Hepatocyte (in vitro differentiated cells): ENCODE measurements at regions not wholly inside any gene's neighbourhood (a gene's known extent, or its start where the extent isn't known, plus 50 kb on each side); places are given as distances from the start of the nearest gene placed in this dataset.

ENCODE experiments used
- DNase-seq: peaks from one replicate; pipeline ENCODE4 v3.0.0-alpha.2; 2016; ENCODE audit warnings: low spot score
- H2AFZ ChIP-seq: fragments of 200-600 bp; sonication (generic); 2 replicates; pipeline ENCODE4 v1.6.0; 2016; ENCODE audit warnings: antibody characterized with exemption, mild to moderate bottlenecking
- H3K27ac ChIP-seq: fragments of 200-600 bp; sonication (generic); 2 replicates; pipeline ENCODE4 v1.5.1; 2016; ENCODE audit warnings: mild to moderate bottlenecking
- H3K27me3 ChIP-seq: fragments of 200-600 bp; sonication (generic); 2 replicates; pipeline ENCODE4 v1.6.1; 2016
- H3K36me3 ChIP-seq: fragments of 200-600 bp; sonication (generic); replicated peaks from 2 replicates; pipeline ENCODE4 v1.5.1; 2016; ENCODE audit warnings: low read depth; ENCODE audit not compliant: insufficient read depth
- H3K4me1 ChIP-seq: fragments of 200-600 bp; sonication (generic); 2 replicates; pipeline ENCODE4 v1.5.1; 2016; ENCODE audit warnings: mild to moderate bottlenecking, moderate library complexity; ENCODE audit not compliant: insufficient read depth
- H3K4me2 ChIP-seq: fragments of 200-600 bp; sonication (generic); 2 replicates; pipeline ENCODE4 v1.6.0; 2016
- H3K4me3 ChIP-seq: fragments of 200-600 bp; sonication (generic); 2 replicates; pipeline ENCODE4 v1.5.1; 2016; ENCODE audit warnings: mild to moderate bottlenecking
- H3K79me2 ChIP-seq: fragments of 200-600 bp; sonication (generic); 2 replicates; pipeline ENCODE4 v1.6.0; 2017; ENCODE audit warnings: mild to moderate bottlenecking
- H3K9me2 ChIP-seq: fragments of 200-600 bp; sonication (generic); replicated peaks from 2 replicates; pipeline ENCODE4 v1.6.0; 2017; ENCODE audit warnings: mild to moderate bottlenecking; ENCODE audit not compliant: insufficient read depth
- H3K9me3 ChIP-seq: fragments of 200-600 bp; sonication (generic); 2 replicates; pipeline ENCODE4 v1.5.1; 2016; ENCODE audit warnings: low read depth, mild to moderate bottlenecking
- H4K20me1 ChIP-seq: fragments of 200-600 bp; sonication (generic); 2 replicates; pipeline ENCODE4 v1.6.0; 2016; ENCODE audit warnings: mild to moderate bottlenecking; ENCODE audit not compliant: insufficient read depth, poor library complexity, severe bottlenecking
- EZH2 ChIP-seq: fragments of 200-600 bp; sonication (generic); IDR thresholded peaks from 2 replicates; pipeline ENCODE4 v1.6.1; 2016; ENCODE audit warnings: antibody characterized with exemption, mild to moderate bottlenecking, borderline replicate concordance
- EZH2phosphoT487 ChIP-seq: fragments of 200-600 bp; sonication (generic); IDR thresholded peaks from one replicate; pipeline ENCODE4 v1.6.1; 2018; ENCODE audit warnings: antibody characterized with exemption, mild to moderate bottlenecking, low read depth, moderate library complexity; ENCODE audit not compliant: unreplicated experiment, severe bottlenecking
- WGBS: methylation state at CpG from one replicate; pipeline ENCODE4 v1.1.6; 2016; ENCODE audit warnings: low lambda C conversion rate; ENCODE audit errors: missing lambda C conversion rate; 5-methylcytosine and 5-hydroxymethylcytosine counted together
- TF ChIP-seq, protein P1 (sequence below): fragments of 200-600 bp; sonication (generic); IDR thresholded peaks from 2 replicates; pipeline ENCODE4 v1.5.1; 2016; ENCODE audit warnings: antibody characterized with exemption, mild to moderate bottlenecking; ENCODE audit not compliant: poor library complexity

DNA sequence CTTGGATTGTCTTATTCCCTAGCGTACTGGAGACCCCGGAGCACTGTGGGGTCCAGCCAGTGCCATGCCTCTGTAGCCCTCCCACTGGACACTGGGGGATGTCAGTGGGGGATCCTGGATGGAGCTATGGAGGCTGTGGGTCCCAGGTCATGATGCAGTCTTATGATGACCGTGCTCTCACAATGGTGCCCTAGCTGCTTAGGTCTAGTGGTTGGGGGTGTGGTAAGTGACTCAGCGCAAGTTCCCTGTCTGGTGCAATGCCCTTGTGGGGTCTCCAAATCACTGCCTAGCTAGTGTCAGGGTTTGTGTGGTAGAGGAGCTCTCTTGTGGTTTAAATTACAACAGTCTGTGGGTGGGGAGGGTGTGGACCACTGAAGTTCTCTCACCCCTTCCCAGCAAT is 135.4 kb downstream of the CDC5L start:
- Histone ChIP-seq H2AFZ (no peak overlapping the region), H3K4me2 (no peak overlapping the region), H3K36me3 (no peaks in the 10 kb centered on the region), H3K4me3 (no peak overlapping the region), H3K9me2 (no peaks in the 10 kb centered on the region), H3K27ac (no peak overlapping the region), H3K9me3 (no peaks in the 10 kb centered on the region), H3K4me1 (no peaks in the 10 kb centered on the region), H3K27me3 (no peaks in the 10 kb centered on the region), H3K79me2 (no peaks in the 10 kb centered on the region), H4K20me1 (no peaks in the 10 kb centered on the region)
- DNase-seq = no peak
- TF ChIP-seq, protein P1, sequence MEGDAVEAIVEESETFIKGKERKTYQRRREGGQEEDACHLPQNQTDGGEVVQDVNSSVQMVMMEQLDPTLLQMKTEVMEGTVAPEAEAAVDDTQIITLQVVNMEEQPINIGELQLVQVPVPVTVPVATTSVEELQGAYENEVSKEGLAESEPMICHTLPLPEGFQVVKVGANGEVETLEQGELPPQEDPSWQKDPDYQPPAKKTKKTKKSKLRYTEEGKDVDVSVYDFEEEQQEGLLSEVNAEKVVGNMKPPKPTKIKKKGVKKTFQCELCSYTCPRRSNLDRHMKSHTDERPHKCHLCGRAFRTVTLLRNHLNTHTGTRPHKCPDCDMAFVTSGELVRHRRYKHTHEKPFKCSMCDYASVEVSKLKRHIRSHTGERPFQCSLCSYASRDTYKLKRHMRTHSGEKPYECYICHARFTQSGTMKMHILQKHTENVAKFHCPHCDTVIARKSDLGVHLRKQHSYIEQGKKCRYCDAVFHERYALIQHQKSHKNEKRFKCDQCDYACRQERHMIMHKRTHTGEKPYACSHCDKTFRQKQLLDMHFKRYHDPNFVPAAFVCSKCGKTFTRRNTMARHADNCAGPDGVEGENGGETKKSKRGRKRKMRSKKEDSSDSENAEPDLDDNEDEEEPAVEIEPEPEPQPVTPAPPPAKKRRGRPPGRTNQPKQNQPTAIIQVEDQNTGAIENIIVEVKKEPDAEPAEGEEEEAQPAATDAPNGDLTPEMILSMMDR = no peak
- TF ChIP-seq EZH2 (no peak), EZH2phosphoT487 (no peak)
- 96% methylated on average over 4 of the region's 4 CpGs for WGBS

DNA sequence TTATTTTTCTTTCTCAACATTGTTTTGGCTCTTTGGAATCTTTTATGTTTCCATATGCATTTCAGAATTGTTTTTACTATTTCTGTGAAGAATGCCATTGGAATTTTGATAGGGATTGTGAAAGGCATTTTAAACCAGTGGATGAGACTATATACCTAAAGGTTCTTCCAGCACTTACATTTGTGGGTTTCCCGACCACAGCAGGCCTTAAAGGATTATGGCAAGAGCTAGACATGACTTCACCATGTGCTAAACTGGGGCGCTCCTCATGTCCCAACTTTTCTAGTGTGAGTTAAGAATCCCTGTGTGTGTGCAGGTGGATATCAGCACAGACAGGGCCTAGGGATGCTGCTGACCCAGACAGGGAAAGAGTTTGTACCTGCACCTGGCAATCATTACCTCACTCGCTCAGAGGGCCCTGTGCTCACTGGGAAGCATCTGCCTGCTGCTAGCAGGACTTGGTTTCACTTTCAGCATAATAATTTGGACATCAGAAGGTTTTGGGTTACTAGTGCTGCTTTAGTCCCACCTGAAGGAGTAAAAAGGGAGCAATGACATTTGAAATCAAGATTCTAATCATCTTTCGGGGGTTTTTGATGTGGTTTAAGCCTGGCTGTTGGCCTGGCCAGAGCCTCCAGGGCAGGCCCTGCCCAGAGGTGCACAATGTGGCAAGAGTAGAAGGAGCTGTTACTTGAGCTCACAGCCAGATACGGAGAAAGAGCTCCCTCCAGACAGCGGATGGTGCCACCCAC is 137.1 kb downstream of the CDC5L start:
- Histone ChIP-seq H3K4me2 (no peak overlapping the region), H3K79me2 (no peaks in the 10 kb centered on the region), H3K4me1 (no peaks in the 10 kb centered on the region), H3K9me3 (no peaks in the 10 kb centered on the region), H3K27me3 (no peaks in the 10 kb centered on the region), H3K27ac (no peak overlapping the region), H3K4me3 (no peak overlapping the region), H3K9me2 (no peaks in the 10 kb centered on the region), H2AFZ (no peak overlapping the region), H4K20me1 (no peaks in the 10 kb centered on the region), H3K36me3 (no peaks in the 10 kb centered on the region)
- 93% methylated on average over 6 of the region's 6 CpGs for WGBS
- TF ChIP-seq, protein P1 = no peak
- TF ChIP-seq EZH2 (no peak), EZH2phosphoT487 (no peak)
- no peak for DNase-seq

DNA sequence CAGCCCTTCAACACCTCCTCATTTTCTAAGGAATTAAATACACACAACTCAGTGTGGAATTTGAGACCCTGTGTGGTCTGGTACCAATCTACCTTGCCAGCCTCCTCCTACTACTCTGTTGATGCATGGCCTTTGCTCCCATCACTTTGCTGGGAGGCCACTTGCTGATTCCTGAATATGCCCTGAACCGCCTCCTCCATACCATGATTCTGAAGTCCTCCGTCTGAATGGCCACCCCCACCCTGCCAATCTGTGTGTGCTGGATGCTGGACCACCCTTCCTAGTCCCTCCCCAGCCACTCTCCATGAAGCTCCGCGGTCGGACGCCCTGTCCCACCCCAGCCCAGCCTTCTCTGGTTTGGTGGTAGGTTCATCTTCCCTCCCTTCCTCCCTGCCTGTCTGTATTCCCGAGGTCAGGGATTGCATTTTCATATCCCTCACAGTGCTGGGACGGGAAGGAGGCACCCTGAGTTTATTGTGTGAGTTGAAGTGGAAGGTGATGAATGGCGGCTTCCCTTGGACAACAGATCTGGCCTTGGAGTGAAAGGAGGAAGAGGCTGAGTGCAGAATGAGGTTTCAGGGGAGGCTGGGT is 138.3 kb downstream of the CDC5L start:
- Histone ChIP-seq H3K27ac (no peak overlapping the region), H3K27me3 (no peaks in the 10 kb centered on the region), H3K4me2 (no peak overlapping the region), H3K9me2 (no peaks in the 10 kb centered on the region), H3K4me3 (no peak overlapping the region), H3K36me3 (no peaks in the 10 kb centered on the region), H3K79me2 (no peaks in the 10 kb centered on the region), H4K20me1 (no peaks in the 10 kb centered on the region), H3K9me3 (no peaks in the 10 kb centered on the region), H3K4me1 (no peaks in the 10 kb centered on the region), H2AFZ (no peak overlapping the region)
- 89% methylated on average over 8 of the region's 9 CpGs for WGBS
- DNase-seq = no peak
- no peak for TF ChIP-seq EZH2phosphoT487
- TF ChIP-seq, protein P1 = no peak
- TF ChIP-seq EZH2 = no peak
